ENCODE measurements at regions not wholly inside any gene's neighbourhood (a gene's known extent, or its start where the extent isn't known, plus 50 kb on each side); places are given as distances from the start of the nearest gene placed in this dataset.
"Not testable (repeated sequence)": the region's sequence is repeated elsewhere in the genome, so short reads cannot be mapped to it uniquely, and the experiment has no call there.

DNA sequence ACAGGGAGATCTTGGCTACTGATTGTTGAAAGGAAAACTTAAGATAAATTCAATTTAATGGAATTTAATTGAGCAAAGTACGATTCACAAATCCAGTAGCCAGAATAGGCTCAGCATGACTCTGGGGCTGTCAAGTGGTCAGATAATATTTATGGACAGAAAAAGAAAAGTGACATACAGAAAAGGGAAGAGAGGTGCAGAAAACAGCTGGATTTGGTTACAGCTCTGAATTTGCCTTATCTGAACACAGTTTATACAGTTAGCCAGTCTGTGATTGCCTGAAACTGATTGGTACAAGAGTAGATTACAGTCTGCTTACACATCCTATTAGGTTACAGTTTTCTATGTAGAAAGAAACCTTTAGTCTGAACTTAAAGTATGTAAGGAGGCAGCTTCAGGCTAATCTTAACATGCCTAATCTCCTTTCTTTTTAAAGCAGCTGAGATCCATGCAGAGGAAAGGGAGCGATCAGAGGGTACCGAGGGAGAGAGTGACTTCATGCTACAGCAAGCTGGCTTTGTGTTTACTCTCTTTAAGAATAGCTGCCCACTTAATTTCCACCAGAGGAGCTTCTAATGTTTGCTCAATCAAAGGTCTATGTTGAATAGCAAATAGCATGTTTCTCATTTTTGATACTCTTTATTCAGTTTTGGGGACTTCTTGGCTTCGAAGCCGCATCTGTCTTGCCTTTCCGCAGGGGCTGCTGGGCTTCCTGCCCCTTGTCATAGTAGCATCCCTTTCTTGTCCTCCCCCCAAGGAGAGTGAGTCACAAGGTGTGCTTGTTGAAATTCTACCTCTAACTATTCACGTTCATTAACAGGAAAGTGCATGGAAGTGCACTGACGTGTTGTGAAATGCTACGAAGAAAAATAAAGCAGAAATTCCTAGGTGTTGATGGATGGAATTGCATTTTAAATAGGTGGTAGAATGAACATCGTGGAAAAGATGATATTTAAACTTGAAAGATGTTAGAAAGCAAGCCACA lies 761.2 kb downstream of the TAF11L14 start:
- H3K4me3 ChIP-seq (ENCODE audit: low read length in 2 of 2): no peak overlapping the region
- DNase-seq (no peak), ATAC-seq (ENCODE audit: low FRiP score) (no peak)
- H3K27me3 ChIP-seq (ENCODE audit: control insufficient read depth in 1 of 2, insufficient read depth in 2 of 2, low read length in 1 of 2): no peaks in the 10 kb centered on the region
- intact Hi-C loops (cut with DNase I): no loop called here
- 39 to 49% methylated on average over 10 of the region's 10 CpGs for WGBS, 2 donors
- H3K4me1 ChIP-seq (ENCODE audit: control insufficient read depth in 1 of 2, insufficient read depth in 2 of 2, low read length in 2 of 2): no peaks in the 10 kb centered on the region
- no peaks in the 10 kb centered on the region for H3K9me3 ChIP-seq (ENCODE audit: control insufficient read depth, low read length)
- no peak overlapping the region for H3K27ac ChIP-seq (ENCODE audit: low read depth in 1 of 2, low read length in 2 of 2)
- H3K36me3 ChIP-seq (ENCODE audit: control insufficient read depth in 1 of 2, insufficient read depth in 2 of 2, low read length in 1 of 2): no peaks in the 10 kb centered on the region

DNA sequence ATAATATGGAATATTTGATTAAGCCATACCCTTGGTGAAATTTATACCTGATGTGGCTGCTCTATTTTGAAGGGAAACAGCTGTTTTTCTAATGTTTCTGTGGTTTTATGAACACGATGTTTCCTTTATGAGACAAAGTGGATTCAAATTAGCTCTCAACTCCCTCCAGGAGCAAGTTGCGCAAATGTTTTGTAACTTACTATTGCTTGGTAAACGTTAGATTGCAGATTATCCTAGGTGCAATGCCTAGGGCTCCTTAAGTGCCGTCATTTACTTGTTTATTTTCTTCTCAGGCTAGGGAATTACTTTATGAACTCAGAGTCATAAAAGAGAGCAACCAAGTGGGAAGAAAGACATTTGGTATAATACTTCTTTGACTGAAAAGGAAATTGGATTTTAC lies 763.1 kb downstream of the TAF11L14 start:
- no peaks in the 10 kb centered on the region for H3K4me1 ChIP-seq (ENCODE audit: control insufficient read depth in 1 of 2, insufficient read depth in 2 of 2, low read length in 2 of 2)
- ATAC-seq (ENCODE audit: low FRiP score): no peak
- intact Hi-C loops (cut with DNase I): no loop called here
- 23 to 42% methylated on average over 4 of the region's 4 CpGs for WGBS, 2 donors
- H3K27ac ChIP-seq (ENCODE audit: low read depth in 1 of 2, low read length in 2 of 2): no peak overlapping the region
- no peak for DNase-seq
- no peak overlapping the region for H3K4me3 ChIP-seq (ENCODE audit: low read length in 2 of 2)
- no peaks in the 10 kb centered on the region for H3K27me3 ChIP-seq (ENCODE audit: control insufficient read depth in 1 of 2, insufficient read depth in 2 of 2, low read length in 1 of 2)
- no peaks in the 10 kb centered on the region for H3K9me3 ChIP-seq (ENCODE audit: control insufficient read depth, low read length)
- no peaks in the 10 kb centered on the region for H3K36me3 ChIP-seq (ENCODE audit: control insufficient read depth in 1 of 2, insufficient read depth in 2 of 2, low read length in 1 of 2)

GRCh38 chr5:18397891-18398290 lies 763.6 kb downstream of the TAF11L14 start:
- Histone ChIP-seq H3K4me1 (ENCODE audit: control insufficient read depth in 1 of 2, insufficient read depth in 2 of 2, low read length in 2 of 2) (no peaks in the 10 kb centered on the region), H3K36me3 (ENCODE audit: control insufficient read depth in 1 of 2, insufficient read depth in 2 of 2, low read length in 1 of 2) (no peaks in the 10 kb centered on the region), H3K27ac (ENCODE audit: low read depth in 1 of 2, low read length in 2 of 2) (no peak overlapping the region), H3K9me3 (ENCODE audit: control insufficient read depth, low read length) (no peaks in the 10 kb centered on the region), H3K27me3 (ENCODE audit: control insufficient read depth in 1 of 2, insufficient read depth in 2 of 2, low read length in 1 of 2) (no peaks in the 10 kb centered on the region), H3K4me3 (ENCODE audit: low read length in 2 of 2) (no peak overlapping the region)
- ATAC-seq (ENCODE audit: low FRiP score) (no peak), DNase-seq (no peak)
- intact Hi-C loops (cut with DNase I): no loop called here
- WGBS, 2 donors: 2 to 8% methylated on average over 2 of the region's 2 CpGs

DNA sequence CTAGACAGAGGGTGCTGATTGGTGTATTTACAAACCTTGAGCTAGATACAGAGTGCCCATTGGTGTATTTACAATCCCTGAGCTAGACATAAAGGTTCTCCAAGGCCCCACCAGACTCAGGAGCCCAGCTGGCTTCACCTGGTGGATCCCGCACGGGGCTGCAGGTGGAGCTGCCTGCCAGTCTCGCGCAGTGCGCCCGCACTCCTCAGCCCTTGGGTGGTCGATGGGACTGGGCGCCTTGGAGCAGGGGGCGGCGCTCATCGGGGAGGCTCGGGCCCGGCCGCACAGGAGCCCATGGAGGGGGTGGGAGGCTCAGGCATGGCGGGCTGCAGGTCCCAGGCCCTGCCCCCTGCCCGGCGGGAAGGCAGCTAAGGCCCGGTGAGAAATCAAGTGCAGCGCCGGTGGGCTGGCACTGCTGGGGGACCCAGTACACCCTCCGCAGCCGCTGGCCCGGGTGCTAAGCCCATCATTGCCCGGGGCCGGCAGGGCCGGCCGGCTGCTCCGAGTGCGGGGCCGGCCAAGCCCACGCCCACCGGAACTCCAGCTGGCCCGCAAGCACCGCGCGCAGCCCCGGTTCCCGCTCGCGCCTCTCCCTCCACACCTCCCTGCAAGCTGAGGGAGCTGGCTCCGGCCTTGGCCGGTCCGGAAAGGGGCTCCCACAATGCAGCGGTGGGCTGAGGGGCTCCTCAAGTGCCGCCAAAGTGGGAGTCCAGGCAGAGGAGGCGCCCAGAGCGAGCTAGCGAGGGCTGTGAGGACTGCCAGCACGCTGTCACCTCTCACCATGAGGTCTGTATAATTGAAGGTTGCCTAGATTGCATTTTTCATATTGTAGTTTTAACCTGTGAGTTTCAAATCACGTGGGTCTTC lies 765.4 kb downstream of the TAF11L14 start:
- H3K9me3 ChIP-seq (ENCODE audit: control insufficient read depth, low read length); H3K4me3 ChIP-seq (ENCODE audit: low read length in 2 of 2); DNase-seq; intact Hi-C loops (cut with DNase I); H3K27ac ChIP-seq (ENCODE audit: low read depth in 1 of 2, low read length in 2 of 2); ATAC-seq (ENCODE audit: low FRiP score); H3K4me1 ChIP-seq (ENCODE audit: control insufficient read depth in 1 of 2, insufficient read depth in 2 of 2, low read length in 2 of 2); H3K36me3 ChIP-seq (ENCODE audit: control insufficient read depth in 1 of 2, insufficient read depth in 2 of 2, low read length in 1 of 2); H3K27me3 ChIP-seq (ENCODE audit: control insufficient read depth in 1 of 2, insufficient read depth in 2 of 2, low read length in 1 of 2): not testable (repeated sequence)
- WGBS, 2 donors: 94 to 95% methylated on average over 41 to 50 of the region's 50 CpGs

GRCh38 chr5:18403141-18403540 lies 768.9 kb downstream of the TAF11L14 start:
- no peaks in the 10 kb centered on the region for H3K36me3 ChIP-seq (ENCODE audit: control insufficient read depth in 1 of 2, insufficient read depth in 2 of 2, low read length in 1 of 2)
- H3K4me3 ChIP-seq (ENCODE audit: low read length in 2 of 2): no peak overlapping the region
- intact Hi-C loops (cut with DNase I): no loop called here
- H3K9me3 ChIP-seq (ENCODE audit: control insufficient read depth, low read length): no peaks in the 10 kb centered on the region
- H3K4me1 ChIP-seq (ENCODE audit: control insufficient read depth in 1 of 2, insufficient read depth in 2 of 2, low read length in 2 of 2): no peaks in the 10 kb centered on the region
- no peak overlapping the region for H3K27ac ChIP-seq (ENCODE audit: low read depth in 1 of 2, low read length in 2 of 2)
- ATAC-seq (ENCODE audit: low FRiP score): no peak
- 11 to 17% methylated on average over 1 of the region's 1 CpG for whole genome bisulfite sequencing, 2 donors
- DNase-seq: no peak
- no peaks in the 10 kb centered on the region for H3K27me3 ChIP-seq (ENCODE audit: control insufficient read depth in 1 of 2, insufficient read depth in 2 of 2, low read length in 1 of 2)

DNA sequence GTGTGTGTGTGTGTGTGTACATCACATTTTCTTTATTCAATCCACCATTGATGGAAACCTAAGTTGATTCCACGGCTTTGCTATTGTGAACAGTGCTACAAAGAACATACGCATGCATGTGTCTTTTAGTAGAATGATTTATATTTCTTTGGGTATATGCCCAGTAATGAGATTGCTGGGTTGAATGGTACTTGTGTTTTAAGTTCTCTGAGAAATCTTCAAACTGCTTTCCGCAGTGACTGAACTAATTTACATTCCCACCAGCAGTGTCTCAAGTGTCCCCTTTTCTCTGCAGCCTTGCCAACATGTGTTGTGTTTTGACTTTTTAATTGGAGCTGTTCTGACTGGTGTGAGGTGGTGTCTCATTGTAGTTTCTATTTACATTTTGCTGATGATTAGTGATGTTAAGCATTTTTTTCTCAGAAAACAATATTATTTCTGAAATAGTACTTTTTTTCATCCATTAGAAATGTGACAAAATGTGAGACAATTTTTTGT lies 769.7 kb downstream of the TAF11L14 start:
- Histone ChIP-seq H3K4me1 (ENCODE audit: control insufficient read depth in 1 of 2, insufficient read depth in 2 of 2, low read length in 2 of 2) (no peaks in the 10 kb centered on the region), H3K27me3 (ENCODE audit: control insufficient read depth in 1 of 2, insufficient read depth in 2 of 2, low read length in 1 of 2) (no peaks in the 10 kb centered on the region), H3K9me3 (ENCODE audit: control insufficient read depth, low read length) (no peaks in the 10 kb centered on the region), H3K36me3 (ENCODE audit: control insufficient read depth in 1 of 2, insufficient read depth in 2 of 2, low read length in 1 of 2) (no peaks in the 10 kb centered on the region), H3K27ac (ENCODE audit: low read depth in 1 of 2, low read length in 2 of 2) (no peak overlapping the region), H3K4me3 (ENCODE audit: low read length in 2 of 2) (no peak overlapping the region)
- 14 to 28% methylated on average over 3 of the region's 3 CpGs for WGBS, 2 donors
- ATAC-seq (ENCODE audit: low FRiP score) (no peak), DNase-seq (no peak)
- intact Hi-C loops (cut with DNase I): no loop called here

- ATAC-seq (ENCODE audit: low FRiP score): no peak
- Histone ChIP-seq H3K4me1 (ENCODE audit: control insufficient read depth in 1 of 2, insufficient read depth in 2 of 2, low read length in 2 of 2) (no peaks in the 10 kb centered on the region), H3K9me3 (ENCODE audit: control insufficient read depth, low read length) (no peaks in the 10 kb centered on the region), H3K36me3 (ENCODE audit: control insufficient read depth in 1 of 2, insufficient read depth in 2 of 2, low read length in 1 of 2) (no peaks in the 10 kb centered on the region), H3K27ac (ENCODE audit: low read depth in 1 of 2, low read length in 2 of 2) (no peak overlapping the region), H3K27me3 (ENCODE audit: control insufficient read depth in 1 of 2, insufficient read depth in 2 of 2, low read length in 1 of 2) (no peaks in the 10 kb centered on the region), H3K4me3 (ENCODE audit: low read length in 2 of 2) (no peak overlapping the region)
- intact Hi-C loops (cut with DNase I): no loop called here
- DNase-seq: no peak
- WGBS, 2 donors: 50 to 55% methylated on average over 1 of the region's 1 CpG
Observed at GRCh38 chr5:18420711-18421110, 786.5 kb downstream of the TAF11L14 start.

DNA sequence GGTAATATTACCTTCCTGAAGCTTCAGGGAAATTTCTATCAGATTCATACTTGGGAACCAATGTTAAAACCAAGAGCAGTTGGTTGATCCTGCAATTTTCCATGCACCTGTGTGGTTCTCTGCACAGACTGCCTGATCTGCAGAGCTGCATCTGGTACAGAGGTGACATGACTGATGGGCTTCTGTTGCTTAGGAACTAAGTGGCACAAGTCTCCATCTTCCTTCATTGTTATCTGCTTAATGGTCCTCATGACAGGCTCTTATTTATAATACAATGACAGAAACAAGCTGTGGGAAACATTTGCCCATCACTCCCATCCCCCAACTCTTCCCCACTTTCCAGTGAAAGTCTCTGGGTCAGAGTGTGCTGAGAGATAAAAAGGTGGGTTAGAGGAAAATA lies 799.1 kb downstream of the TAF11L14 start:
- DNase-seq: no peak
- no peak overlapping the region for H3K4me3 ChIP-seq (ENCODE audit: low read length in 2 of 2)
- H3K27me3 ChIP-seq (ENCODE audit: control insufficient read depth in 1 of 2, insufficient read depth in 2 of 2, low read length in 1 of 2): no peaks in the 10 kb centered on the region
- no peak for ATAC-seq (ENCODE audit: low FRiP score)
- no peaks in the 10 kb centered on the region for H3K9me3 ChIP-seq (ENCODE audit: control insufficient read depth, low read length)
- H3K36me3 ChIP-seq (ENCODE audit: control insufficient read depth in 1 of 2, insufficient read depth in 2 of 2, low read length in 1 of 2): no peaks in the 10 kb centered on the region
- H3K27ac ChIP-seq (ENCODE audit: low read depth in 1 of 2, low read length in 2 of 2): no peak overlapping the region
- intact Hi-C loops (cut with DNase I): no loop called here
- H3K4me1 ChIP-seq (ENCODE audit: control insufficient read depth in 1 of 2, insufficient read depth in 2 of 2, low read length in 2 of 2): no peaks in the 10 kb centered on the region

Measured in aorta (tissue), 5 donors.